ENCODE measurements at regions not wholly inside any gene's neighbourhood (a gene's known extent, or its start where the extent isn't known, plus 50 kb on each side); places are given as distances from the start of the nearest gene placed in this dataset.
"Not testable (repeated sequence)": the region's sequence is repeated elsewhere in the genome, so short reads cannot be mapped to it uniquely, and the experiment has no call there.

DNA sequence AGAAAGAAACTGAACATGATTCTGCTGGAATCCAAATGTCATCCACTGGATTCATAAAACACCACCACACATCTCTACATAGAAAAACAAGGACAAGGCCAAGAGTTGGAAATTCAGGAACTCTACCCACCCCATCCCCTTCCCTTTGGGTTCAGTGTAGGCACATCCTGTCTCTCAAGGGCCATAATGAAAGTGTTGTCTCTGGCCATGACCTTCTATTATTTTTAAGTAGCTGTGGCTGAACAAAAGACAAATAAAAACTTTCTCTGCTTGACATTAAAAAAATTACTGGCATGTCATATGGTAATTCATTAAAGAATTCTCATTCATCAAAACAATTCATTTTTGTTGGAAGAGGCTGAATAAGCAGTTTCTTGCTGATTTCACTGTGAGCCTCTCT is 54.9 kb upstream of the ZBTB18 start:
- no peak for DNase-seq (ENCODE audit: insufficient read length, low spot score)
- FAIRE-seq: no peak

DNA sequence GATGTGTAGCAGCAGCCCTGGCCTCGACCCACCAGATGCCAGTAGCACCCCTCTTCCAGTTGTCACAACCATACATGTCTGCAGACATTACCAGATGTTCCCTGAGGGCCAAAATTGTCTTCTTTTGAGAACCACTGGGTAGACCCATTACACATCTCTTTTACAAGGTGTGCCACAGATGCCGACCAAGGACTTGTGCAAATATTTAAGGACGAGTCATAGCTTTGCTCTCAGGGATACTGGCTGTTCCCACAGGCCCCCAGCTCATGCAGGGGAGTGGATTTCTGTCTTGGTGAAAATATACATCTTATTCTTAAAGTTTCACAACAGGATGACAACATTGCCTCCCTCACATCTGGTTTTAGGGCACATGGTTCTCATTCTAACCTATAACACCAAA is 59.4 kb upstream of the ZBTB18 start:
- FAIRE-seq: no peak
- DNase-seq (ENCODE audit: insufficient read length, low spot score): no peak

DNA sequence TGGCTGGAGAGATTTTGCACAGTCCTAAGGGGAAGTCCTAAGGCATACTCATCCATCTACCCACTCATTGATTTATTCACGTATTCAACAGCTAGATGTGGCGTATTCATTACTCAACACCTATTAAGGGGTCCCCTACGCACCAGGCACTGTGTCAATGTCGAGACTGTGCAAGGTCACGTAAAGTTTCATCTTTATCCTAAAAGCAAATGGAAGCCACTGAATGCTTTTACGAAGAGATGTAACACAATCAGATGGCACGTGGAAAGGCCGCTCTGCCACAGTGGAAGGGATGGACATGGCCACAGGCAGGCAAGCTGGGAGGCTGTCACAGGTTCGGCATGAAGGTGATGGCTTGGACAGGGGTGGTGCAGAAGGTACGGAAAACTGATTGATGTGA is 66.3 kb upstream of the ZBTB18 start:
- FAIRE-seq (no peak), DNase-seq (ENCODE audit: insufficient read length, low spot score) (no peak)

DNA sequence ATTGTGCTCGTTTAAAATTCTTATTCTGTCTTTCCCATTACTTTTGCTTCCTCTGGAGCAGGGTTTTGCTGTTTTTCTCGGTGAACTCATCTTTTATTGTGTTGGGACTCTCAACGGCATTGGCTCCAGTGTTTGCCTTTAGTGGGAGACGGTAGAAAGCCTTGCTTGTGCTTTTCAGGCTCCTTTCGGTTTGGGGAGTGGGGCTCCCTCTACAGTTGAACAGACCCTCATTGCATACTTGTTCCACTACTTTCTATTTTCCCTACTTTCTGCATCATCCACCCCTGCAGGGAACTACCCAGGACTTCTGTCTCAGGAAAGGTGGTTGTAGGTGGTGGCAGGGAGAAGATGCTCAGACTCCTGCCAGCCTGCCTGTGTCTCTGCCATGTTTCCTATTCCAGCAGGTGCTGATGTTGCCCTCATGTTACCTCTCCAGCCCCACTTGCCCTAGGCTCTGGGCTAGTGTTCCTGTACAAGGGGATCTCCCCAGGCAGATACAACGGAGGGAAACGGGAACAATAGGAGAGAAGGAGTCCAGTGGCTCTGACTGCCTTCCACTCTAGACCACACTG is 68.5 kb upstream of the ZBTB18 start:
- DNase-seq (ENCODE audit: insufficient read length, low spot score) (no peak), FAIRE-seq (no peak)

DNA sequence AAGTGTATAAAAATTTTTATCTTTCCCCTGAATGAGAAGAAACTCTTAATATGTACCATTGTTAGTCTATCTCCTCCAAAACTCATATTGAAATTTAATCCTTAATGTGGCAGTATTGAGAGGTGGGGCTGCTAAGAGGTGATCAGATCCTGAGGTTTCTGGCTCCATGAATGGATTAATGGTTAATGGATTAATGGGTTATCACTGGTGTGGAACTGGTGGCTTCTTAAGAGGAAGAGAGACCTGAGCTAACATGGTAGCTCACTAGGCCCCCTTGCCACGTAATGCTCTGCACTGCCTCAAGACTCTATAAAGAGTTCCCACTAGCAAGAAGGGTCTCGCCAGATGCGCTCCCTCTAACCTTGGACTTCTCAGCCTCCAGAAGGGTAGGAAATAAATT is 70.6 kb upstream of the ZBTB18 start:
- FAIRE-seq: no peak
- DNase-seq (ENCODE audit: insufficient read length, low spot score): no peak

DNA sequence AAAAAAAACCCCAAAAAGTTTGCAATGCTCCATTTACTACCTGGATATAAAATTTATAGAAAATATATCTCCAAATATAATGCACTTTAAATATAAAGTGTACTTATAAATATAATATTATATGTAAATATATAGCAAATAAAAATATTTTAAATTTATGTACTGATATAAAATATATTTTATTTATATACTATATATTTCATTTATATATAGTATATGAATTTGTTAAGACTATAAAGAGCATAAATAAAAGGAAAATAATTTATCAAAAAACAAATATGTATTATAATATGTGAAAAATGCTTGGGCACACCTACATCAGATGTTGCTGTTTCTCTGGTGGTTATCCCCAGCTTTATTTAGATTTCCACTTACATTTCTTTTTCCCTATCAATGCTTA is 71.0 kb upstream of the ZBTB18 start:
- no peak for FAIRE-seq
- no peak for DNase-seq (ENCODE audit: insufficient read length, low spot score)

DNA sequence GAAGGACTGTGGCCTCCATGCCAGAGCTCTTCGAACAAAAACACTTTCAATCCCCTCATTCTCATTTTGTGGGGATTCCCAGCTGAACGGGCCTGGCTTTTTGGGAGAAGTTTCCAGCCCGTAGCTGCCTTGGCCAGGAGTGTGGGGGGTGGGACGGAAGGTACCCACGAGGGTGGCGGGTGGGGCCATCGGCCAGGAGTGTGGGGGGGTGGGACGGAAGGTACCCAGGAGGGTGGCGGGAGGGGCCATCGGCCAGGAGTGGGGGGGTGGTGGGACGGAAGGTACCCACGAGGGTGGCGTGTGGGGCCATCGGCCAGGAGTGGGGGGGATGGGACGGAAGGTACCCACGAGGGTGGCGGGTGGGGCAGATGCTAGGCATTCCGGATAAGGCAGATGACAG is 71.7 kb upstream of the ZBTB18 start:
- no peak for DNase-seq (ENCODE audit: insufficient read length, low spot score)
- no peak for FAIRE-seq

DNA sequence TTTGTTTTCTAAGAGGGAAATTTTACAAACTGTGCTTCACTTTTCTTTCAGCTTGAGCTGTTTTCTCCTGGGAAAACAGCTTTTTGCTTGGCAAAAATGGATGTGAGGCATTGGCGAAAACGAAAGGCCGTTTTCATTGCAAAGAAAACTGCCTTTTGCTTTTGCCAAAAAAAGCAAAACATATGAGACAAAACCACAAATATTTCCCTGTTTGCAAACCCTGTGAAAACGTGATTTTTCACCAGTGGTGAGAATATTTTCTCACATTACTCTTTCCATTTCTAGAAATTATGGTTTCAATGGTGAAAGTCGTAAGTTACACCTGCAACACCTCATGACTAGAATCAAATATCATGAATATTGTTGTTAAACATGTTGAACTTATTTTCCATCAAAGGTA is 74.0 kb upstream of the ZBTB18 start:
- FAIRE-seq (no peak), DNase-seq (ENCODE audit: insufficient read length, low spot score) (no peak)

DNA sequence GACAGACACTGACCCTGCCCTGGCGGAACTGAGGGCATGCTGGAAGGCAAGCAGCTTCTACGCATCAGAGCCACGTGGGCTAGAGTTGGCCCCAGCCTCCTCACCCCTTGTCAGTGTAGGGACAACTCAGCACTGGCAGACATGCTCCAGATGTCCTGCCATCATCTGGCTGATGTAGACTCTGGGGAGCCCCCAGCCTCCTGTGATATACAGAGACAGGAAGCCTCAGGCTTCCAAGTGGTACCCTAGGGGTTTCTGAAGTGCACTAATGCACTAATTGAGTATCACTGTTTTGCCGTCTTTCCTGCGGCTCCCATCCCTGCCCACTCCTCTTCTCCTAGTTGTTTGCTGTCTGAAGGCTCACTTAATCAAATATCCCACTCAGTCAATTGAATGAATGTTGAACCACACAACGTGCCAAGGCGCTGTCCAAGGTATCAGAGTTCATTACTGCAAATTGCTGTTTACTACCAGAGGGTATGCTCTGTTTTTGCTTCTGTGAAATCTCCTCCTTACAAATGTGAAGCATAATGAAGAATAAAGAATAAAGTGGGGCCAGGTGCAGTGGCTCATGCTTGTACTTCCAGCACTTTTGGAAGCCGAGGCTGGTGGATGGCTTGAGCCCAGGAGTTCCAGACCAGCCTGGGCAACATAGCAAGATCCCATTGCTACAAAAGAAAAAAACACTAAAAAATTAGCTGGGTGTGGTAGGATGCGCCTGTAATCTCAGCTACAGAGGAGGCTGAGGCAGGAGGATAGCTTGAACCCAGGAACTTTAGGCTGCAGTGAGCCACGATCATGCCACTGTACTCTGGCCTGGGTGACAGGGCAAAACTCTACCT is 76.4 kb upstream of the ZBTB18 start:
- DNase-seq (ENCODE audit: insufficient read length, low spot score) (no peak), FAIRE-seq (no peak)

DNA sequence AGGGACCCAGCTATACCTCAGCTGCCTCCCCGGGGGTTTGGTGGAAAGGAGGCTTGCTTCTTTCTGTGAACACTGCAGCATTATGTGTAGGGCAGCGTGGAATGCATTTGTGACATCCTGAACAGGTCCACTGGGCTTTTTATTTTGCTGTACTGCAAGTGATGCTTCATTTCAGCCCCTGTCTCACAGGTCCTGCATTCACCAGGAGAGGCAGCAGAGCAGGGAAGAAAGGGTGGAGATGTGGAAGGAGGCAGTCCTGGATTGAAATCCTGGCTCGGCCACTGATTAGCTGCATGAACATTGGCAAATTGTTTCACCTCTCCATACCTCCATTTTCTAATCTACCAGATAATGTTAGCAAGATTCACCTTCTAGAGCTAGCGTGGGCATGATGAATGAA is 77.9 kb upstream of the ZBTB18 start:
- DNase-seq (ENCODE audit: insufficient read length, low spot score): no peak
- no peak for FAIRE-seq

DNA sequence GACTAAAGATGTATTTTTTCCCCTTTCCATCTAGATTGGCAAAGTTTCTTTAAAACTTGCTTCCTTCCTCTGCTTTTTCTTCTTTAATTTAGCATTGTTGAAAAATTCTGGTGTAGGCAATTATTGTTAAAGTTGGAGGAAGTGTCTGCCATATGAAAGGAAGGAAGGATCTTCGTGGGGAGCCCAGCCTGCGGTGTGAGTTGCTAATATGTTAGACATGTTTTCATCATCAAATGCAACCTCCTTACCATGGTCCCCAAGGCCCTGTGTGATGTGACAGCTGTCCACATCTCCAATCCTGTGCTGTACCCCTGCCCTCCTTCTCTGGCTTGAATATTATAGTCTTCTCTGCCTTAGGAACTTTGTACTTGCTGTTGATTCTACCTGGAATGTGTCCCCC is 81.0 kb upstream of the ZBTB18 start:
- FAIRE-seq: no peak
- DNase-seq (ENCODE audit: insufficient read length, low spot score): no peak

DNA sequence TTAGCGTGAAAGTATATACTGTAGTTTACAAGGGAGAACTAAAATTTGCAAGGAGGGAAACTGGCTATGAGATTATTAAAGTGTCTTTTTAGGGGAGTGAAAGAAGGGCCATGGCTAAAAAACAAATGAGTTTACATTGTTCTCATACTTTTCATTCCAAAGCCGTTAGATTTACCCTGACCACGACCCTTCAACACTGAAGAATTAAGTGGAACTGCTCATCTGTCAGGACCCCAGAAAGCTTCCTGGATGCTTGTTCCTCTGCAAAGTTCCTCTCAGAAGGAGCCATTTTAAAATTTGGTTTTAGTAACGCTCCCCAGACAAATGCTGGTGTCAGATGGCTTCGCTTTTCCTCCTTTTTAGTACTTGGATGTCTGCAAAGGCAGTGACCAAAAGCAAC is 82.7 kb upstream of the ZBTB18 start:
- no peak for FAIRE-seq
- DNase-seq (ENCODE audit: insufficient read length, low spot score): no peak

DNA sequence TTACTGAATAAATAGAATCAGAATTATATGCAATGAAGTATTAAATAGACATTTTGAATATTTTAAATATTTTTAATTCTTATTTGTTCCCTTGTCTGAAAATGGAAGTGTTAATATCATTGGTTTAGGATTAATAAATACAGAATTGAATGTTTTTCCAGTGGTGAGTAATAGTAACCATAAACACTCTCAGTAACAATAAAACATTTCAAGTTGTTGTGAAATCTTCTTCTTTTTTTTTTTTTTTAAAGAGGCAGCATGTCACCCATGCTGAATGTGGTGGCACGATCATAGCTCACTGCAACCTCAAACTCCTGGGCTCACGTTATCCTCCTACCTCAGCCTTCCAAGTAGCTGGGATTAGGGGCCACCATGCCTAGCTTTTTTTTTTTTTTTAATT is 86.2 kb upstream of the ZBTB18 start:
- DNase-seq (ENCODE audit: insufficient read length, low spot score) (no peak), FAIRE-seq (no peak)

DNA sequence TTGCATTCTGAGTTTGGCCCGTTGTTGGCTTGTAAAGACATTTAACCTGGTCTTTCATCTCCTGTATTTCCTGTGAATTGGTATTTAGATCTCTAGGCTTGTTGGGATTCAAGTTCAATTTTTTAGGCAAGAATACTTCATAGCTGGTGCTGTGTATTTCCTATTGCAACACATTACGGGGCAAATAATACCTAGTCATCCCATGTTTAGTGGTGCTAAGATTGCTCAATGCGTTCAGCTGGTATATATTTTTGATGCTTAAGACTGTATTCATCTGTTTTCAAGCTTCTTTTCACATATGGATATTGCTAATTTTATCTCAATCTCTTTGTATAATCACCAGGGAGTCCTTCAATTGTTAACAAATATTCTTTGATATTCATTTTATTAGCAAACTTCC is 87.5 kb upstream of the ZBTB18 start:
- DNase-seq (ENCODE audit: insufficient read length, low spot score): no peak
- no peak for FAIRE-seq

DNA sequence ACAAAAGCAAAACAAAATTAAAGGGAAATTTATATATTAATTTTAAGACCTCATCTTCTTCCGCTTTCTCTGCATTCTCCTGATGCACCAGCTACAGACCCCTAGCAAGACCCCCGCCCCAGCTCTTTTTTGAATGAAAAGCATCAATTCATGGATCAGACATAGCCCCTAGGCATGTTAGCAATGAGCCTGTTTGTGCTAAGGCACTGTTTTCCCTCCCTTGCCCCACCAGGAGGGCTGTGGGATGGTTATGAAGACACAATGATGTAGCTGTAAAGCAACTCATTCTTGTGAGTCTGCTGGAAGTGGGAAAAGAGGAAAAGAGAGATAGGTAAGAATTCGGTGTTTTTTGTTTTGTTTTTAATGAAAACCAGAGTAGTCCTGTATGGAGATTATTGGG is 88.5 kb upstream of the ZBTB18 start:
- no peak for DNase-seq (ENCODE audit: insufficient read length, low spot score)
- no peak for FAIRE-seq

DNA sequence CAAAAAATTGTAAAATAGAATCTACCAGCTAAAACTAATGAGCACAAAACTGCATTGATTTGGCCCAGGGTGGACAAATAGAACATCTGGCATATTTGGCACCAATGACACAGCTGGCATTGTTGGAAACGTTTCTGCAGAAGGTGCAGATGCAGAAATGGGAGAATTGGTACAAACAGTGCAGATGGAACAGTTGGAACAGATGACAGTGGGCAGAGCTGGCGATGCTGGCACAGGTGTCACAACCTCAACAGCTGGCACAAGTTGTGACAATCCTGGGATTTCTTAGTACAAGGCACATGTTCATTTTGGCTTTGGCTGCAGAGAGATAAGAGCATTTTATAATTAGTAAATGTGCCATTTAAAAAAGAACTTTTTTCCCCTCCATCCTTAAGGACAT is 91.1 kb upstream of the ZBTB18 start:
- DNase-seq (ENCODE audit: insufficient read length, low spot score): no peak
- no peak for FAIRE-seq

DNA sequence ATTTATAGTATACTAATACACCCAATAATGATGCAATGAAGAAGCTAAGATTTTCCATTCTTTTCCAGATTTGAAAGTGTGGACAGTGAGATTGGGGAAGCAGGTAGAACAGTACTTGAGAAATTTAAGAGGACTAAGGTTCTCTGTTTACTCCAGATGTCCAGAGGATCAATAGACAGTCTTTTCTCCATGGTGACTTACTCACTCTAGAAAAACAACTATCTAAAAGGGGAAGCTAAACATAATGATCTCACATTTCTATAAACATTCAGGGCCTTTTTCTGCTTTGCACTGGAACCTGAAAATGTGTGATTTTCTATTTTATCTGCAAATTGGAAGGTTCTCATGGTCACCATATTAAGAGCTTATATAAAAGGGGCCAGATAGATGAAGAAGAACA is 93.9 kb upstream of the ZBTB18 start:
- FAIRE-seq: no peak
- no peak for DNase-seq (ENCODE audit: insufficient read length, low spot score)

DNA sequence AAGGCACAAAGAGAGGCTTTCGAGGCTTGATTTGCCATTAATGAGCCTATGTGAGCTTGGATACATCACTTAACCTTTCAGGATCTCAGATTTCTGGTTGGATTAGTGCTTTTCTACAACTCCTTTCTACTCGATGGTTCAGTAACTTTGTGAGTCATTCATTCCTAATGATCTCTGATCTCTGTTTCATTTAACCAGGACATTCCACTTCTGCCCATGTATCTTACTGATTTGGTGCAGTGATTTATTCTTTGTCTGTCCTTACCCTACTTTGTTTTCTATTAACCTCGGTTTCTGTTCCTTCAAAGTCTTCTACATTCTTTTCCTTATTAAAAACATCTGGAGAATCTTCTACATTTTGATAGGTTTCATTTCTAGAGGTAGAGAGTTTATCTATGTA is 94.6 kb upstream of the ZBTB18 start:
- DNase-seq (ENCODE audit: insufficient read length, low spot score): no peak
- FAIRE-seq: no peak

DNA sequence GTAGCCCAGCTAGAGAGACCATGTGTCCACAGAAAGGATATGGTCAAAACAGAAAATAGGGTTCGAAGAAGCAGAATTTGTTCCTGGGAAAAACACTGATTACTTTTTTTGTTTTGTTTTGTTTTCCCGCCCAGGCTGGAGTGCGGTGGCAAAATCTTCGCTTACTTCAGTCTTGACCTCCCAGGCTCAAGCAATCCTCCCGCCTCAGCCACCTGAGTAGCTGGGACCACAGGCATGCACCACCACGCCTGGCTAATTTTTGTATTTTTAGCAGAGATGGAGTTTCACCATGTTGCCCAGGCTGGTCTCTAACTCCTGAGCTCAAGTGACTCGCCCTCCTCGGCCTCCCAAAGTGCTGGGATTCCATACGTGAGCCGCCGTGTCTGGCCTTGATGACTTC is 99.9 kb upstream of the ZBTB18 start:
- FAIRE-seq; DNase-seq (ENCODE audit: insufficient read length, low spot score): not testable (repeated sequence)

DNA sequence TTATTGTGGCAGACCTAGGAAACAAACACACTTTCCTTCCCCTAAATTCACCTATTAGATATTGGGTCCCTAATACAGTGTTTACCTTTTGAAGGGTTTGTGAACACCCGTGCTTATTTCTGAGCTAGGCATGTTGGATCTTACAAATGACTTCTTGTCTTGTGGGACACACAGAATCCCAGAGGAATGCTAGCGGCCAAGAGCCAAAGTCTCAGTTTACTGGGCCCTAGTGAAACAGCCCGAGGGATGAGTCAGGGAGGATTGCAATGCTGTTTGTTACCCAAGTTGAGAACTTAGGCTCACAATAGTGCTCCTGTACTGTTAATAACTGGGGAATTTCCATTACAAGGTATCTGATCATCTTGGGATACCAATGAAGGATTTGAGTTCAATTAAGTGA is 100.1 kb upstream of the AKT3 start:
- FAIRE-seq (no peak), DNase-seq (ENCODE audit: insufficient read length, low spot score) (no peak)

DNA sequence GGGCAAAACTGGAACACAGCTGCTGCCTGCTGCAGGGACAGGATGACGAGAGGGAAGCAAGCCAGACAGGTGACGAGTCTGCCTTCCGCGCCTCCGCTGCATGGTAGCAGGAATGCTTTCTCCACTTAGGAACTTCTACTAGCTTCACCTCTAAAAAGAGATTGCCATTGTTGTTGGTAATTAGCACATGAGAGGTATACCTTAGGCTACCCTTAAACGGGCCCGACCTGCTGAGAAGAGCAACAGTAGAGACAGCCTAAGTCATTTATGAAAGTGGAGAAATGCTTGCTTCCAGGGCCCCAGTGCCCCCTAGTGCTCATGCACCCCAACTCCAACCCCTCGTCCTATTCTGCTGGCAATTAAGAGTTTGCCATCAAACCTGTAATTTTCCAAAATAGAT is 96.9 kb upstream of the AKT3 start:
- DNase-seq (ENCODE audit: insufficient read length, low spot score) (no peak), FAIRE-seq (no peak)

DNA sequence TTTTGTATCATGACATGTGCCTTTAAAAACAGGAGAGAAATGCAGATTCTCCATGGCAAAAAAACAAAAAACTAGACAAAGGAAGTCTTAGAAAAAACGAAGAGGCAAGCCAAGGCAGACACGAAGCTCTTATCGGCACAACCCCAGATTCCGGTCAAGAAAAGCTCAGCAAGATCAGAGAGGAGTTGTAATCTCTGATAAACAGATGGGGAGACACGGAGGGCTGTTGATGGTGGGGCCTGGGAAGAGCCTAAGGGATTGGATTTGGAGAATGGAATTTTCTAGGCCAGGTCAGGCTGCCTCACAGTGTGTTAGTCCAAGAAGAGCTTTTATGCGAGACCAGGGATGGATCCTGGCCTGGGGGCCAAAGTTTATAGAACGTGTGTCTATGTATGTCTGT is 96.2 kb upstream of the AKT3 start:
- FAIRE-seq (no peak), DNase-seq (ENCODE audit: insufficient read length, low spot score) (no peak)

DNA sequence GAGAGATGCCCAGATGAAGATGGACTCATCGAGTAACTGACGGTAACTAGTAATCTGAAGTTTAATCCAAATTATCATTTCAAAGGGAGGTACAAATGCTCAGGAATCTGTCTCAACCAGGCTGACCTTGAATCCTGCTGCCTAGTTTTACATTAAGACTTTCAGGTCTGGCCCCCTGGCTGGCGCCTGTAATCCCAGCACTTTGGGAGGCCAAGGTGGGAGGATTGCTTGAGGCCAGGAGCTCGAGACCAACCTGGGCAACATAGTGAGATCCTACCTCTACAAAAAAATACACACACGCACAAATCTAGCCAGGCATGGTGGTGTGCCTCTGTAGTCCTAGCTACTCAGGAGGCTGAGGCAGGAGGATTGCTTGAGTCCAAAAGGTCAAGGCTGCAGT is 95.7 kb upstream of the AKT3 start:
- DNase-seq (ENCODE audit: insufficient read length, low spot score) (no peak), FAIRE-seq (no peak)
